GM18505 (cell line): ENCODE measurements at regions not wholly inside any gene's neighbourhood (a gene's known extent, or its start where the extent isn't known, plus 50 kb on each side); places are given as distances from the start of the nearest gene placed in this dataset.
"Not testable (repeated sequence)": the region's sequence is repeated elsewhere in the genome, so short reads cannot be mapped to it uniquely, and the experiment has no call there.

Source experiments
- ATAC-seq: cut with Tn5 transposase; IDR thresholded peaks from one replicate; pipeline ENCODE4 v1.9.1; 2021; ENCODE audit not compliant: unreplicated experiment
- POLR2A ChIP-seq: IDR thresholded peaks from 4 replicates; pipeline ENCODE4 v1.6.1; 2011; ENCODE audit warnings: borderline replicate concordance; ENCODE audit not compliant: insufficient read depth, insufficient read length; ENCODE audit errors: extremely low read depth

- ATAC-seq: no peak
- TF ChIP-seq POLR2A: no peak
Measured at GRCh38 chr10:124177180-124177518, 83.8 kb upstream of the CHST15 start.

DNA sequence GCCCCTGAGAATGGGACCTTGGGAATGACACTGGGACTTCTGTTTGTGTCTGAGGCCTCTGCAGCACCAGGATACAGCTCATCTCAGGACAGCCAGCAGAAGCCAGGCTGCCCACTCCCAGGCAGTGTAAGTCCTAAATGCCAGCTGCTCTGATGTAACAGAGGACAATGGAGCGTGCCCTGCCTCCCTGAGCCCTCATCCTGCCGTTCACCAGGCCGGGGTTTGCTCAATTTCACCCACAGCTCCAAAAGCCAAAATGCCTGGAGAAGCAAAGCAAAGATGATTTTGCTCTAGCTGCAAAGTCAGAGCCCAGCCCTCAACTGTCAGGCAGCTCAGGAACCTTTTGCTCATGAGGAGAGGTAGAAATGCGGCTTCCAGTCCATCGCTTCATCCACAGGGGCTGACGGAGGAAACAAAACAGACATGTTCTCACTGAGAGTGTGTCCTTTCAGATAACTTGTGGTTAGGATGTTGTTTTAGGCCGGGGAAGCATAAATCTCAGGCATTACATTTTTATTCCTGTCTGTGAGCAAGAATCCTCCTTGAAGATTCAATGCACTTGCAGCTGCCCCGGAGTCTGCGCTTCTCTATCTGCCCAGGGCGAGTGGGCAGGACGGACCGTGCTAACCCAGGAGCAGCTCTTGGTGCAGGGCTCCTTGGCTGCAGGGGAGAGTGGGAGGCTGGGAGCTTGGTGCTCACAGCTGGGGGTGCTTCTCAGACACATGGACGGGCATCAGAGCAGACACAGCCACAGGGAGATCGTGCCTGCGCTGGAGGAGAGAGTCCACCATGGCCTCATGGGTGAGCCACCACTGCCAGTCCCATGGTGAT is 83.2 kb upstream of the CHST15 start:
- no peak for TF ChIP-seq POLR2A
- no peak for ATAC-seq

GRCh38 chr10:124175701-124176348 is 82.4 kb upstream of the CHST15 start:
- ATAC-seq: no peak
- TF ChIP-seq POLR2A: no peak

- ATAC-seq: no peak
- TF ChIP-seq POLR2A: no peak
Measured at GRCh38 chr10:124174673-124175645, 81.6 kb upstream of the CHST15 start.

- no peak for ATAC-seq
- TF ChIP-seq POLR2A: no peak
Measured at GRCh38 chr10:124174071-124174566, 80.7 kb upstream of the CHST15 start.

DNA sequence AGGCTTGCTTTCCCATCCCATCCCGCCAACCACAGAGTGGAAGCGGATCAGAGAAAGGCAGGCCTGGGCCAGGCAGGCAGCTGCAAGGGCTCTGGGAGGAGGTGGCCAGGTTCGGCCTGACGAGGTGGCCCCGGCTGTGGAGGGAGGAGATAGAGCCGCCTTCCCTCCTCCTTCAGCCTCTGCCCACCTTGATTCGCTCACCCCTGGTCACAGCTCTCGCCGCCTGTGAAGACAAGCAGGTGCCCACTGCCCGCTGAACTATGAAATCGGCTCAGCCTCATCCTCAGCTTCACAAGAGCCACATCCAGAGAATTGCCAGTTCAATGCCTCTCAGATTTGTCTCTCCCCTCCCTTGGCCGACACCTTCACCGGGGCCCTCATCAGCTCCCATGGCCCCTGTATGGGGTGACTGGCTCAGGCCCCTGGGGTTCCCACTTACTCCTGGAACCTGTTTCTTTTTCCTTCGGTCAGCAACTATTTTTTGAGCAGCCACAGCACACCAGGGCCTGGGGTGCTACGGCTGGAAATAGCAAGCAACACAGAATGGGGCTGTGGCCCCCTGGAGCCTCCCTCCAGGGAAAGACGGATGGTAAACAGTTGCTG is 80.0 kb upstream of the CHST15 start:
- TF ChIP-seq POLR2A: no peak
- no peak for ATAC-seq

- TF ChIP-seq POLR2A: no peak
- ATAC-seq: no peak
Measured at GRCh38 chr10:124172181-124172916, 79.0 kb upstream of the CHST15 start.

- no peak for TF ChIP-seq POLR2A
- ATAC-seq: no peak
Measured at GRCh38 chr10:124171561-124171960, 78.2 kb upstream of the CHST15 start.

- no peak for TF ChIP-seq POLR2A
- ATAC-seq: no peak
Measured at GRCh38 chr10:124170631-124171030, 77.2 kb upstream of the CHST15 start.

- no peak for TF ChIP-seq POLR2A
- ATAC-seq: no peak
Measured at GRCh38 chr10:124168991-124169802, 75.8 kb upstream of the CHST15 start.

GRCh38 chr10:124168581-124168980 is 75.2 kb upstream of the CHST15 start:
- no peak for TF ChIP-seq POLR2A
- ATAC-seq: no peak

GRCh38 chr10:124167925-124168324 is 74.5 kb upstream of the CHST15 start:
- ATAC-seq: not testable (repeated sequence)

DNA sequence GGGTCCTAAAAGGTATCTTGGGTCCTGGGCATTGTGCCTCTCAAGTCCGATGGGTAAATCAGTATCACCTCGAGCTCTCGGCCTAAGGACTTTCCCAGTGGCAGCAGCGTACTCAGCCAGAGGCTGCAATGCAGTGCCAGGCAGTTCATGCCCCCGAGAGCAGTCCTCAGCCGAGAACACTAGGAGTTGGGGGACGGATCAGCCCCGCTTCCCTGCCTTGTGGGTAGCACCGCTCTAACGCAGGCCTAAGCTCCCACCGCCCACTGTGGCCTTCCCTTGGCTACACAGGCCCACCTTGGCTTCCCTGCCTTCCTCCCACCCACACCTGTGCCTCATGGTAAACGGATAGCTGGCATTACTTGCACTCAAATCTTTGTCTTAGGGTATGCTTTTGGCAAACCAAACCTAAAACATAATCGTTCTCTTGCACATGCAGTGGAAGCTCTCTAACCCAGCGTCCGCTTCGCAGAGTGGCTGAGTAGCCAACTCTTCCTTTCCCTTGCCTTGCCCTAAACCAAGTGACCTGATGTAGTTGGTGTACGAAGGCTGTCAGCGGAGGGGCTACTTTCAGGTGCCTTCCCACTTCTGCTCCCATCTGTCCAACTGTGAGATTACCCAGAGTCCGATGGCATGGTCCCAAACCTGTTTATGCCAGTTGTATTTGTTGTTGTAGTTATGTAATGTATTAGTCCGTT is 73.2 kb upstream of the CHST15 start:
- TF ChIP-seq POLR2A: no peak
- ATAC-seq: no peak
